ENCODE measurements at regions not wholly inside any gene's neighbourhood (a gene's known extent, or its start where the extent isn't known, plus 50 kb on each side); places are given as distances from the start of the nearest gene placed in this dataset.

GRCh38 chr13:34201050-34201913 lies 383.3 kb downstream of the RFC3 start:
- Histone ChIP-seq H3K79me2 (ENCODE audit: insufficient read depth, low read length) (no peaks in the 10 kb centered on the region), H3K18ac (ENCODE audit: insufficient read length, low read depth, low read length) (no peak overlapping the region), H3K56ac (ENCODE audit: insufficient read length, low read depth, low read length) (no peak overlapping the region), H3K9me3 (ENCODE audit: control insufficient read depth, low read depth, low read length) (no peaks in the 10 kb centered on the region), H3K23ac (ENCODE audit: insufficient read length, low read depth, low read length) (no peak overlapping the region), H2BK20ac (ENCODE audit: low read depth, low read length, poor library complexity, severe bottlenecking) (no peak overlapping the region), H4K8ac (replicated peaks; ENCODE audit: insufficient read length, low read depth, low read length) (no peak overlapping the region), H2BK12ac (ENCODE audit: insufficient read length, low read depth, low read length) (no peak overlapping the region), H4K91ac (ENCODE audit: insufficient read length, low read depth, low read length) (no peak overlapping the region), H3K4me2 (ENCODE audit: insufficient read depth, insufficient read length, low read length) (no peak overlapping the region), H2BK15ac (ENCODE audit: low read depth, low read length) (no peak overlapping the region), H3K23me2 (ENCODE audit: insufficient read length, low read depth, low read length, poor library complexity, severe bottlenecking) (no peaks in the 10 kb centered on the region), H2AK5ac (ENCODE audit: insufficient read length, low read length) (no peak overlapping the region), H2BK120ac (ENCODE audit: low read depth, low read length, poor library complexity, severe bottlenecking) (no peak overlapping the region), H3K14ac (ENCODE audit: insufficient read depth, low read length) (no peak overlapping the region), H3K79me1 (ENCODE audit: insufficient read depth, low read depth, low read length, poor library complexity, severe bottlenecking) (no peaks in the 10 kb centered on the region), H3K27ac (ENCODE audit: insufficient read length, low read depth, low read length) (no peak overlapping the region), H3T11ph (ENCODE audit: low read length) (no peak overlapping the region), H2BK5ac (ENCODE audit: insufficient read length, low read length) (no peak overlapping the region), H3K9ac (ENCODE audit: extremely low read depth, insufficient read length, low read length) (no peak overlapping the region), H3K4ac (ENCODE audit: low read depth, low read length) (no peak overlapping the region), H3K4me1 (ENCODE audit: insufficient read depth, low read length) (no peaks in the 10 kb centered on the region), H4K20me1 (ENCODE audit: control insufficient read depth, insufficient read depth, insufficient read length) (no peaks in the 10 kb centered on the region), H3K27me3 (ENCODE audit: insufficient read depth, low read length) (no peaks in the 10 kb centered on the region), H2AFZ (ENCODE audit: low read length) (no peak overlapping the region), H4K5ac (ENCODE audit: insufficient read length, low read depth, low read length) (no peak overlapping the region)
- WGBS (ENCODE audit: extremely low coverage, insufficient read length, low lambda C conversion rate), result no CpG with 5 or more reads among the region's 1 CpG
- Mint-ChIP-seq H3K4me3 (no peak overlapping the region), H3K36me3 (ENCODE audit: insufficient read depth in 1 of 3, low read depth in 3 of 3) (peaks cover 0 to 10% (median 0%) of the 10 kb centered on the region in 3 experiments; a peak in 2 of 7 replicates), H3K9me3 (peaks cover 4 to 5% of the 10 kb centered on the region in 2 experiments; a peak in 4 of 5 replicates), H3K27me3 (ENCODE audit: low read depth) (no peaks in the 10 kb centered on the region), H3K4me1 (peaks cover 0 to 4% of the 10 kb centered on the region in 2 experiments; a peak in 1 of 4 replicates), H3K27ac (no peak overlapping the region)
- no peak for DNase-seq
- TF ChIP-seq CTCF (conservative IDR thresholded peaks at IDR 0.05), result no peak

Data from H9 (cell line).